NCI-H187 (cell line): ENCODE measurements at regions not wholly inside any gene's neighbourhood (a gene's known extent, or its start where the extent isn't known, plus 50 kb on each side); places are given as distances from the start of the nearest gene placed in this dataset.
"Not testable (repeated sequence)": the region's sequence is repeated elsewhere in the genome, so short reads cannot be mapped to it uniquely, and the experiment has no call there.

Experiments
- DNase-seq, 2 experiments: peaks; one replicate each; lab custom pipeline; 2025; lab: John Stamatoyannopoulos, UW

DNA sequence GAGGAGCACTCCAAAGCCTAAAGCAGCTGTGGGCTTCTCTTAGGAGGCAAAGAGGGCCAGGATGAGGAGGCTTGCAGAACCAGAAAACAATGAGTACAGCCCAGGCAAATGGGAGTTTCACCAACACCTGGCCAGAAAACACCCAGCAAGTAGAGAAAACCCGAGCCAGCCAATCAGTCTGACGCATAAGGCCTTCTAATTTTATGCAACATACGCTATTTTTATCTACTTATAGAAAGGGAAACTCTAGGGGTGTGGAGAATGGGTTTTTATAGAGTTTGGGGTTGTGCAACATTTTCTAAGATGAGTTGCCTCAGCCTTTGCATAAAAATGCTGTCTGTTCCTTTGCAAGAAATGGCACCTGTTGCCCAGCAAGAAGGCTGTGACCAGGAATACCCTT, 529.0 kb upstream of the CDH5 start:
- no peak for DNase-seq

DNA sequence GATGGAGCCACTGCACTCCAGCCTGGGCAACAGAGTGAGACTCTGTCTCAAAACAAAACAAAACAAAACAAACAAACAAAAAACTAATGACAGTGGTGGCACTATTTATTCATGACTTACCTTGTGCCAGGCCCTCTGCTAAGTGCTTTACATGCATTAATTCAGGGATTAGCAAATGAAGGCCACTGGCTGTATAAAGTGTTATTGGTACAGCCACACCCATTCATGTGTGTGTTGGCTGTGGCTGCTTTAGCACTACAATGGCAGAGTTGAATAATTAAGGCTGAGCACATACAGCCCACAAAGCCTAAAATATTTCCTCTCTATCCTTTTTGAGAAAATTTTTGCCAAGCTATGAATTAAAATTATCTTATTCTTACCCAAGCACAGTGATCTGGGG, 531.8 kb upstream of the CDH5 start:
- no peak for DNase-seq

DNA sequence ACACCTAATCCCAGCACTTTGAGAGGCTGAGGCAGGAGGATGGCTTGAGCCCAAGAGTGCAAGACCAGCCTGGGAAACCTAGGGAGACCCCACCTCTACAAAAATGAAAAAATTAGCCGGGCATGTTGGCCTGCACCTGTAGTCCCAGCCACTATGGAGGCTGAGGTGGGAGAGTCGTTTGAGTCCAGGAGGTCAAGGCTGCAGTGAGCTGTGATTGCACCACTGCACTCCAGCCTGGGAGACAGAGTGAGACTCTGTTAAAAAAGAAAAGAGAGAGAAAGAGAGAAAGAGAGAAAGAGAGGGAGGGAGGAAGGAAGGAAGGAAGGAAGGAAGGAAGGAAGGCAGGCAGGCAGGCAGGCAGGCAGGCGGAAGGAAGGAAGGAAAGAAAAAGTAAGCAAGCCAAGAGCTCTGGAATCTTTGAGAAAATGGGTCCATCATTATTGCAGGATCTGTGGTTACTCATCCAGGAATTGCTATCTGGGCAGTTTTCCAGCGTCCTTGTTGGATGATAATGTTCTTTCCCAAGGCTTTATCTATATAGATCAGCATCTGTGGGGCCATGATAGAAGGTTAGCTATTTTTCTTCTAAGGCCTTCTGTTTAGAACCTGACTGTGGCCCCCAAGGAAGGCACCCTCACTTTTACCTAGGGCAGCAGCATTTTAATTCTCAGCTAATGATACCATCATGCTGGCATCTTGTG, 533.2 kb upstream of the CDH5 start:
- DNase-seq: no peak

DNA sequence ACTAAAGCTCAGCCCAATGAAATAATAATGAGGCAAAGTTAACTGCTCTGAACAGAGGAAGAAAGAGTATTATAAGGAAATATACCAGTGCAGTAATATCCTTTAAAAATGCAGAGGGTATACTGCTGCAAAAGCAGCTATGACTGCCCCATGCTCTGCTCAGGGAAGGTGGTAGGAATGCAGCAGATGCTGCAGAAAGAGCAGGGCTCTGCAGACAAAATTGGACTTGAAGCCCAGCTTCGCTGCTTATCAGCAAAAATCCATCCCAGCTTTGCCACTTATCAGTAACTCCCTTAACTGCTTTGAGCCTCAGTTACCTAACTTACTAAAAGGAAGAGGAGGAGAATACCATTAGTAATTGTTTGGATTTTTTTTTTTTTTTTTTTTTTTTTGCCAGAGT, 533.8 kb upstream of the CDH5 start:
- DNase-seq: no peak

DNA sequence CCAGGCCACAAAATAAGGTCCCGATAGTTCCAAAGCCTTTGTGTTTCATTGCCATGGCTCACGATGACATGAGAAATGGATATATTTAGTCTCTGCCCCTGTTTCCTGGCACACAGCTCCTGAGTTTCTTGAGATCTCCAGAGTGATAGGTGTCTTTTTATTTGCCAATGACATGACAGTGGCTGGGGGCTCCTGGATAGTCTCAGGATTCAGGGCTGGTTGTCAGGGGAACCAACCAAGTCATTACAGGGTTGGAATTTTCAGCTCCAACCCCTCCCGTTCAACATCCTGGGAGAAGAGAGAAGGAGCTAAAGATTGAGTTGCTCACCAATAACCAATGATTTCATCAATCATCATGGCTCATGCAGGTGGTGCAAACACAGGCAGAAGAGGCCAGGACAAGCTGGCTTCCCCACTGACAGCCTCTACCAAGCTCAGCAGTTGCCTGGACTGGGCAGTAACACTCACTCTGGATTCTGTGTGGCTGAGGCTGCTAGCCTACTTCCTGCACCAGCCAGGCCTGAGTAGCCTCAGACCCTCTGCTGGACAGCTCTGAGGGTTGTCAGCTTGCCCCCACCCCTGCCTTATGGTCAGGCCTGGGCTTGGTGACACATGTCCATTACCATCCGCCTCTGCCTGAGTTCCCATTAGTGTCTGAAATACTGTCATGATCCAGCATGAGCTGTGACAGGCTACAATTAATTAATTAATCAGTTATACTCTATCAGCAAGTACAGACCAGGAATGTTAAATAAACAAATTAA, 534.4 kb upstream of the CDH5 start:
- DNase-seq: no peak

DNA sequence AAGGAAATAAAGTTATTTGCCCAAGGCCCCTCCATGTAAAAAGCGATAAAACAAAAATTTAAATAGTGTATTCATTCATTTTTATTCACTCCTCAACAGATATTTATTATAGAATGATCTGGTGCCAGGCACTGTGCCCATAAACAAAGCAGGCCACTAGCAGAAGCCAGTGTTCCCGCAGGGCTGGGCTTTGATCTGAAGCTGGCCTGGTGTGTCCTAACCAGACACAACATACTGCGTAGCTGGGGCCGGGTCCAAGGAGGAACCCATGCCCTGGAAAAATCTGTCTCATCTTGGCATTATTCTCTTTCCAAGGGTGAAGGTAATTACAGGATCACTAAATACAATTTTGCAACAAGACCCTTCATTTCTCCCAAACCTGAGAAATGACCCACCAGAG, 537.4 kb upstream of the CDH5 start:
- DNase-seq: no peak

DNA sequence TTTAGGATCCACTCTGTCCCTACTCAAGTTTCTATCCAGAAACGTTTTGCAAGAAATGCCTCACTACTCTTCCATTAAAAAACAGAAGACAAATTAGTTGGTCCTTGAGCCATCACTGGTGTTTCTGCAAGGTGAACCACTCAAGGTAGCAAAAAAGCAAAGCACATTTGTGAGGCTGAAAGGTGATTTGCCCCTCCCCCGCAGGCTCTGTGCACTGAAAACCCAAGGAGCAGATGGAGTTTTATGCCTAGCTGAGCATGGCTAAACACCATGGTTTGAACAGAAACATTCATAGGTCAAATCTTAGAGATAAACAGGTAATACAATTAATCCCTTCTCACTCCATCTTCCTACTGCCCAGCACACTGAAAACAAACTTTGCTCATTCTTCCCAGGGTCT, 538.2 kb upstream of the CDH5 start:
- no peak for DNase-seq

DNA sequence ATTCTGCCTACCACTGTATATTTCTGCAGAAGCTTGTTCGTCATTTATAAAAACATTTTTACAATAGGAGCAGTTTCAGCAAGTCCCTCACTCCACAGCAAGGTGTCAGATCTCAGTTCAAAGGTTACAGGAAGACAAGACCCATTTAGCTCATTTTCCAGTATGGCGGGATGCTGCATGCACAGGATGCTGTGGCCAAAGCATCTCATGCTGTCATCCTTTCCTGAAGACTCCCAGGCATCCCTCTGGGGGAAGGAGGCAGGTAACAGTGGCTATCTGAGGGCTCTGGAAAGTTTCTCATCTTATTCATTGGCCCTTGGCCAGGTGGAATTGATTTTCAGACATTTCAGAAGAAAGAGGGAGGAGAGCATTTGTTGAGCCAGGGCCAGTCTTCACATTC, 539.3 kb upstream of the CDH5 start:
- no peak for DNase-seq

DNA sequence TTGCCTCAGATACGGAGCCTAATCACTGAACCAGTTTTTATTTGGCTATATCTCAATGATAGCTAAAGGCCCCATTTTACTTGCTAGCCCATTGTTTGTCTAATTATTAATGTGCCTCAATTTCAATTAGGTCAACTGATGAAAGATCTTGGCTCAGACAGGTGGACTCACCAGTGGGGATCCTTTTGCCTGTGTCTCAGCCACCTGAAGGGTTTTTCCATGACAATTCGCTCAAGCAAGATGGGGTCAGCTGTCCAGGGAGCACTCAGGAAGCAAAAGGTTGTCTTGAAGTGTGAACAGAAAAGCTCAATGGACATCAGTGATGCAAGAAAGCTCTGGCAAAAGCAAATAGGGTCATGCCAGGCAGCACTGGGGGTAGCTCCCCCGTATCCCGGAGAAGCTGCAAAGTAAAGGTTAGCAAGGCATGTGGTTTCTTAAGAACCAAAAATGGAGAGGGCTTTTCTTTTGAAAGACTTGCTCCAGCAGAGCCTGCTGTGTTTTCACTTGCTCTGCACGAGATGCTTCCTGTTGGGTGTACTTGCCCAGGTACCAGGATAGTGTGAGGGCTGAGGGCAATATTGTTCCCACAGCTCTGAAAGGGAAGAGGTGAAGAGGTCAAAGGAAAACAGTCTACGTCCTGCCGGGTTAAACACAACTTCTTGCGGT, 541.2 kb upstream of the CDH5 start:
- no peak for DNase-seq

DNA sequence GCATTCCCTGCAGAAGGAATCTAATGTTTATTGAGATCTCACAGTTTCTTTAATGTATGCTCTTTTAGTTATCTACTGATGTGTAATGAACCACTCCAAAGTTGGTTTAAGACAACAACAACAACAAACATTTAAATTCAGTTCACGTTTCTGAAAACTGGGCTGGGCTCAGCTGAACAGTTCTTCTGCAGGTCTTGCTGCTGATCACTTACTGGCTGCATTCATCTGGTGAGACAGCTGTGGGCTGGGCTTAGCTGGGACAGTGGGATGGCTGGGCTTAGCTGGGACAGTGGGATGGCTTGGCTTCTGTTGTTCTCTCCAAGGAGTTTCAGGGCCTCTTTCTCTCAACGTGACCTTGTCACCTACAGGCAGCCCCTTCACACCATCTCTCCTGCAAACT, 544.3 kb upstream of the CDH5 start:
- no peak for DNase-seq

DNA sequence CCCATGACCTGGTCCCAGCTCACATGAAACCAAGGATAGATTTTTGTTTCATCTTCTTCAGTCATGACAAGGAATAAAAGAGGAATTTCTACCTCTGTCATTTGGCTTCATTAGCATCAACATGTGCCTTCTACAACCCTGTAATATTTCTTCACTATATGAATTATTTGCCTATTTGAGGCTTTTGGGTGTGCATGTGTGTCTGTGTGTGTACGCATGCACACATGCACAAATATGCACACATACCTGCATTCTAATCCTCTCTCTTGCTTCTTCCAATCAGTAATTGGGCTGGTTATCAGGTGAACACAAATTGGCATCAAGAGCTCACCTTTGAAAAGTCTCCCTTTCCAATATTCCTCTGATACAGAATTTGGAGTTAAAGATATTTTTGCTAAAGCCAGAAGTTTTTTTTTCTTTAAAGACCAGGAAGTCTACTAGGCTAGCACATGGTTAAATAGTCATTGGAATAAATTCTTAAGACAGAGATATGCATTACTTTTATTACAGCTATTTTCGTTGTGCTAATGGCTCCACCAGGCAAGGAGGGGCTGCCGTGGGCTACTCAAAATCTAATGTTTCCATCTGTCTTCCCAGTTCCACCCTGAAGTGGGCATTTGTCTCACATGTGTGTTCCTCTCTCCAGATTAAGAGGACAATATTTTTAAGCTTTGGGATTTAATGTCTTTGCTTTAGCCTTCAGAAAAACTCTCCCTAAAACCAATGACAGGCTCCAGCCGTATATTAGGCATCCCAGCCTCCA, 547.2 kb upstream of the CDH5 start:
- DNase-seq: no peak

DNA sequence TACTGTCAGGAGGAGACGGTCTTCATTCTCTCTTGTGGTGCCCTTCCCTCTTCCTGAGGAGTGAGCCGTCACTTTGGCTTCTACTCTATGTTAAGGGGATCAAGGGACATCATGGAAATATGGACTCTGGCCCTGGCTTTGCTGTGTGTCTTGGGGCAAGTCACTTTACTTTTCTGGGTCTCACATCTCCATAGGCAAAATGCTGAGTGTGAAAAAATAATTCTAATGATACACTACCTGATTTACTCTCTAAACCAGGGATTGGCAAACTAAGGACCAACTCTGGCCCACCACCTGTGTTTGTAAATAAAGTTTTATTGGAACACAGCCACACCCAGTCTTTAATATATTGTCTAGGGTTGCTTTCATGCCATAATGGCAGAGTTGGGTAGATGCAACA, 548.7 kb upstream of the CDH5 start:
- DNase-seq: no peak

DNA sequence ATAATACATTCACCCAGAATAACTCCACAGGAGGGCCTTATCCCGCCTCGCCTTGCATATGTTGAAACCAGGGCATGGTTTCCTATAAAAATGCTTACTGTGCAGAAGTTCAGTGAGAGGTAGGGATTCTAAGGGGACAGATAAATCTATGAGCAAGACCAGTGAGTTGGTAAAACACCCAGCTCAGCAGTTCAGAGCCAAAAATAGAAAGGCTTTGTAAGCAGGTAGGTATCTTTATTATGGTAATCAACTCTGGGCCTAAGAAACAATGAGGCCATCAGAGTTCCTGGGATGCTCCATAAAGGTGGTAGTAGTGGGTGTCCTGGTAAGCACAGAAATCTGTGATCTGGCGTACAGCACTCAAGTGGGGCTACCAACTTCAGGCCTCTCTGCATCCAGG, 549.4 kb upstream of the CDH5 start:
- no peak for DNase-seq

DNA sequence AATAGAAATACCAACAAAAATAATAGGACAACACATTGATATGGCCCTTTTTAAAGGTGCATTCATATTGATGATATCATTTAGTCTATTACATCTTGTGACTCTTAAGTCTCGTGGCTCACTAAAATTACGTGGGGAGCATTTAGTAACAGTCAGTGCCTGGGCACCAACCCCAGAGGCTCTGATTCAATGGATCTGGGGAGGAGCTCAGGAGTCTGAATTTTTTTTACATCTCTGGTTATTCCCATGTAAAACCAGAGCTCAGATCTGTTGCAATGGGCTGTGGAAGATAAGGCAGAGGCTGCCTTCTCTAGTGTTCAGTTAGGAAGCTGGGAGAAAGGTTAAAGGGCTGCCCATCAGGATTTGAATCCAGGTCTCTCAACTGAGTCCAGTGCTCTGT, 549.9 kb upstream of the CDH5 start:
- no peak for DNase-seq

DNA sequence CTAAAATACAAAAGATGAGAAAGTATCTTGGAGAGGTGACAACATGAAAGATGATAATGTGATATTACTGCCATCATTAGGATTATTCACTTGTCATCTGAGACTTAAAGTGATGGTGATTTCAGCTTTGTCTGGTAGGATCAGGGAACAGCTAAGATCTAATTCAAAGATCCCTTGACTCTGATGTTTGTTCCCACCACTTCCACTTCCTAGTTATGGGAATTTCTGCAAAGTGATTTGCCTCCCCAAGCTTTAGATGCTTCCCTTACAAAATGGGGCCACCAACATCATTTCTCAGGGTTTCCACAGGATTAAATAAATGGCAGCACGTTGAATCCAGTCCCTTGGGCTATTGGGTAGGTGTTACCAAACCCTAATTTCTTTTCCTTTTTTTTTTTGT, 550.8 kb upstream of the CDH5 start:
- no peak for DNase-seq

DNA sequence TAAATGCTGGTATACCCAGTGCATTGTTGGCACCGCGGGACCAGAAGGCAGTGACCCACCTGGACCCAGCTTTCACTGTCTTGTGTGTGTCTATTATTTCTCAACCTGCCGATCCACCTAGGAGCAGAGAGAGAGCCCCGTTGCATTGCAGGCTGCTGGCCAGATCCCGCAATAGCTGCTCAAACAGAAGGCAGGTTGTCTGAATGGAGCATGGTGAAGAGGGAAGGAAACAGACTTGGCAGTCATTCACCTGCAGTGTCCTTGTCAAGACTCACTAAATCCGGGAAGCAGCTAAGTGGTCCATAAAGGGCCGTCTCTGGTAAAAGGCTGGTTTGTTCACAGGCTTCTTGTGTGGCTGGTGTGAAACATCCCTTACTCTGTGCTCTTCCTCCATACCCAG, 552.6 kb upstream of the CDH5 start:
- DNase-seq: not testable (repeated sequence)

DNA sequence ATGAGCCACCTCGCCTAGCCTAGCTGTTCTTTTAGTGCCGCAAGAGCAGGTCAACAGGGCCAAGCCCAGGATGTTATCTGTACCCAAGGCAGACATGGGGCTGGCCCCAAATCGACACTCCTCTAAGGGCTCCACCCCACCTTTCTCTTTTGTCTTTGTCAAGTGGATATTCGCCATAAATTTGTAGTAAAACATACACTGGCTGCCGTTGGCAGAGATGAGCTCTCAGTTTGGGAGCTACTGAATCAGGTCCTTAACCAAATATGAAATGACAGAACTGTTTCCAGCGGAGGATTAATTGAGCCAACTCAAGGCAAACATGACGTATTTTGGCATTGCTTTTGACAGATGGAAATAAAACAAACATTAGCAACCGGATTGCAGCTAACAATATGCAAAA, 556.9 kb upstream of the CDH5 start:
- DNase-seq: no peak

DNA sequence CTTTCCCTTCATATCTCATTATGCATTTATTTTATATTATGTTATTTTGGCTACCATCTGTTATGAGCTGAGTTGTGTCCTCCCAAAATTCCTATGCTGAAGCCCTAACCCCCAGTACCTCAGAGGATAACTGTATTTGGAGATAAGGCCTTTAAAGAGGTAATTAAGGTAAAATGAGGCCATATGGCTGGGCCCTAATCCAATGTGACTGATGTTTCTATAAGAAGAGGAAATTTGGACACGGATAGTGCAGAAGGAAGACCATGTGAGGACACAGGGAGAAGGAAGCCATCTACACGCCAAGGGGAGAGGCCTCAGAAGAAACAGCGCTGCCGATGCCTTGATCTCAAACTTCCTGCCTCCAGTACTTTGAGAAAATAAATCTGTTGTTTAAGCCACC, 557.7 kb upstream of the CDH5 start:
- no peak for DNase-seq

DNA sequence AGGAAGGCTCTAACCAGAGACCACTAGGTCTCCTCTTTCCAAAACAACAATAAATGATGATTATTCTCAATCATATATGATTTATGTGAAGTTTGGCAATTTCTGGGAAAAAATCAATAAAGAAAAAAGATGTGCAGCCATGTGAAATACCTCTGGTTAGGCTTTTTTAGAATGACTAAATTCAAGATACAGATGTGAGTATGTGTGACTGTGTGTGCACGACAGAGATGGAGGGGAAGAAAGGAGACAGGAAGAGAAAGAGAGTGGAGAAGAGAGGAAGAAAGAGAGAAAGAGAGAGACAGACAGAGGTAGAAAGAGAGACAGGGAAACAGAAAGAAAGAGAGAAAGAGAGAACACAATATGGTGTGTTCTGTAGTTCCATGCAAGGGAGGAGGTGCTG, 558.6 kb upstream of the CDH5 start:
- no peak for DNase-seq

DNA sequence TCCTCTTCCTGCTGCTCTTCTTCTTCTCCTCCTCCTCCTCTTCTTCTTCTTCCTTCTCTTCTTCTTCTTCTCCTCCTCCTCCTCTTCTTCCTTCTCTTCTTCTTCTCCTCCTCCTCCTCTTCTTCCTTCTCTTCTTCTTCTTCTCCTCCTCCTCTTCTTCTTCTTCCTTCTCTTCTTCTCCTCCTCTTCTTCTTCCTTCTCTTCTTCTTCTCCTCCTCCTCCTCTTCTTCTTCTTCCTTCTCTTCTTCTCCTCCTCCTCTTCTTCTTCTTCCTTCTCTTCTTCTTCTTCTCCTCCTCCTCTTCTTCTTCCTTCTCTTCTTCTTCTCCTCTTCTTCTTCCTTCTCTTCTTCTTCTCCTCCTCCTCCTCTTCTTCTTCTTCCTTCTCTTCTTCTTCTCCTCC, 560.8 kb upstream of the CDH5 start:
- not testable (repeated sequence) for DNase-seq

DNA sequence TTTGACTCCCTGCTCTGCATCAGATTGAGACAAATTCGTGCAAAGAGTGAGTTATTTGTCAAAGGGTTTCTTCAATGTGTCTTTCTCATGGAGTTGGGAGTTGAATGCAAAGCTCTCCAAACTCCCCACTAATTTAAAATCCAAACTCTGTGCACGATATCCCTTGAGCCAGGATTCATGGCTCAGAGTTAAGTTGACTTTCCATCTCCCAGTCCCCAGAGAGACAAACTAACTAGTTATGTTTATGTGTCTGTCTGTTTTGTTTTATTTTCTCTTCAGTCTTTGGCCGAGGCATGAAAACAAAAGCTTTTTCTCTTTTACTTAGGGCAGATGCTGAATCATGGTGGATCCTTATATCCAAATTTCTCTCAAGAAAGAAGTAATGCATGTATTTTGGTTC, 570.0 kb upstream of the CDH5 start:
- DNase-seq: no peak

DNA sequence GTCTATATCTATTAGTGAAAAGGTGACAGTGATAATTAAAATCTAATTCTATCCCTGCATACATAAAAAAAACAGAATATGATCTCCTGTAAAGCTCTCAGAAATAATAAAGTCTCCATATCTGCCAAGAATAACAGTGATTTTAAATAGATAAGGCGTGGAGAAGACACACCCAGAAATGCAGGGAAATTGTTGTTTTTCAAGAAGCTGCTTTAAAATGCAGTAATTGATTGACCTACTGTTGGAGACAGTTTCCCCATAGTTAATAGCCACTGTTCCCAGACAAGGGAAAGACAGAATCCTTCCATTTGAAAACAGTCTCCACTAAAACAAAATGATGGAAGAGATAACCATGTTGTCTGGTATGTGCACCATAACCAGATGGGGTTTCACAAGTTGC, 571.5 kb upstream of the CDH5 start:
- DNase-seq: no peak

DNA sequence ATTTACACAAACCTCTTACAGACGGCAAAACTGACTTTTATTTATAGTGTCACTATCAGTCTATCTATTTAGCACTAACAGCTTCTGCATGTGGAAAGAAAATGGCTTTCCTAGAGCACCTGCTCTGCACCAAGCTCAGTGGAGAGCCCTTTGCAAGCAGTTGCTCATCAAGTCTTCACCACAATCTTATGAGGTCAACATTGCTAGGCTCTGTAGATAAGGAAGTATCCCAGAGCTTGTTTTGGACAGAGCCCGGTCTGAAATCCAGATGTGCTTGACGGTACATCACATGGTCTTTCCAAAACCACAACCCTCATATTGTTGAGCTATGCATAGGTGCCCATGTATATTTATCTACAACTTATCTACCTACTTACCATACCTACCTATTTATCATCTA, 572.7 kb upstream of the CDH5 start:
- DNase-seq: no peak
